GM20000 (cell line): ENCODE measurements at regions not wholly inside any gene's neighbourhood (a gene's known extent, or its start where the extent isn't known, plus 50 kb on each side); places are given as distances from the start of the nearest gene placed in this dataset.

Experiments used
- DNase-seq: peaks from one replicate; pipeline ENCODE4 v3.0.0; 2012; ENCODE audit warnings: low spot score
- TF ChIP-seq, protein P1 (sequence below): IDR thresholded peaks from 2 replicates; pipeline ENCODE4 v1.5.1; 2012; ENCODE audit warnings: mild to moderate bottlenecking, control low read depth; ENCODE audit errors: extremely low read depth, missing control alignments

DNA sequence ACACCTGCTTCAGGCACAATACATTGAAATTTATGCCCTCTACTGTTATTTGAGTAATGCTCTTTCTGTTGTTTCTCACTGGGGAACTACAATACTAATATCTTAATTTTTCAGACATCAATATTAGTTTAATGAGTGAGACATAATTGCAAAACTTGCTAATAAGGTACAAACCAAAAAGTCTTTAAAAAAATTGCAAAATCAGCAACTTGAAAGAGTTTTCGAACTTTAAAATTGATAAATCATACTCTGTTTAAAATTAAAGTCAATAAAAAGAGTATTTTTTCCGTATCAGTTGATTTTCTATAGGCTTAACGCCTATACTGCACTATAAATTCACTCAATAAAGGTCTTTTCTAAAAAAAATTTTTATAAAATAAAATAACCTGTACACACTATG lies 1735.9 kb upstream of the SEL1L start:
- no peak for DNase-seq
- TF ChIP-seq, protein P1, sequence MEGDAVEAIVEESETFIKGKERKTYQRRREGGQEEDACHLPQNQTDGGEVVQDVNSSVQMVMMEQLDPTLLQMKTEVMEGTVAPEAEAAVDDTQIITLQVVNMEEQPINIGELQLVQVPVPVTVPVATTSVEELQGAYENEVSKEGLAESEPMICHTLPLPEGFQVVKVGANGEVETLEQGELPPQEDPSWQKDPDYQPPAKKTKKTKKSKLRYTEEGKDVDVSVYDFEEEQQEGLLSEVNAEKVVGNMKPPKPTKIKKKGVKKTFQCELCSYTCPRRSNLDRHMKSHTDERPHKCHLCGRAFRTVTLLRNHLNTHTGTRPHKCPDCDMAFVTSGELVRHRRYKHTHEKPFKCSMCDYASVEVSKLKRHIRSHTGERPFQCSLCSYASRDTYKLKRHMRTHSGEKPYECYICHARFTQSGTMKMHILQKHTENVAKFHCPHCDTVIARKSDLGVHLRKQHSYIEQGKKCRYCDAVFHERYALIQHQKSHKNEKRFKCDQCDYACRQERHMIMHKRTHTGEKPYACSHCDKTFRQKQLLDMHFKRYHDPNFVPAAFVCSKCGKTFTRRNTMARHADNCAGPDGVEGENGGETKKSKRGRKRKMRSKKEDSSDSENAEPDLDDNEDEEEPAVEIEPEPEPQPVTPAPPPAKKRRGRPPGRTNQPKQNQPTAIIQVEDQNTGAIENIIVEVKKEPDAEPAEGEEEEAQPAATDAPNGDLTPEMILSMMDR: no peak

DNA sequence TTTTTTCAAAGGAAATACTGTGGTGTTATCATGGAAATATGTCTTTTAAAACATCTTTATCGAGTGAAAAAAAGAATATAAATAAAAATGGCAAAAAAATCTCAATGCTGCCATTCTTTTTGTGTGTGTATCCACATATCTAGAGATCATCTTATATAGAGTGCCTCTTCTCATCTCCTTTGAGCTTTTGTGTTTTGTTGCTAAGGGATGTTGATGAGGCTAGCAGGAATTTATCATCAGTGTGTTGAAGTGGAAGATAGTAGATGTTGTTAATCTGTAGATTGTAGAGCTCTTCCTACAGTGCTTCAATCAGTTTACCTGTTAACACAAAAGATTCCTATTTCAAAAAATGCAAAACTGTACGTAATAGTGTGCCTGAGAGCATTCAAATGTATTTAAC lies 1738.0 kb upstream of the SEL1L start:
- TF ChIP-seq, protein P1: no peak
- DNase-seq: no peak

DNA sequence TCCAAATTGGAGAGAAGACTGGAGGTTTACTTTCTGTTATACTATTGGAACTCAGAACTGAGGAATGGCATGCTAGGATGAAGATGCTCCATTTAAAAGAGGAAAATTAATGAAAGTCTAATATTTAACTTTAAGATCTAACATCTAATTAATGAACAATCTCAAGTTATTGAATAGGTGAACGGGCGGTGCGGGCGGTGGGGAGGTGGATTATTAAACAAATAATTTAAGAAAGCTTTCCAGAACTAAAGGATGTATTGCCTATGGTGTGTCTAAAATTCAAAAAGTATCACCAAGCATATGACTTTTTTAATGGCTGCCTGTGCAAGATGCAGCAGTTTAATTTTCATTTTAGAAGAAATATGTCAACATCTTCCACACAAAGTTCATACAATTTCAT lies 1747.1 kb upstream of the SEL1L start:
- TF ChIP-seq, protein P1: no peak

DNA sequence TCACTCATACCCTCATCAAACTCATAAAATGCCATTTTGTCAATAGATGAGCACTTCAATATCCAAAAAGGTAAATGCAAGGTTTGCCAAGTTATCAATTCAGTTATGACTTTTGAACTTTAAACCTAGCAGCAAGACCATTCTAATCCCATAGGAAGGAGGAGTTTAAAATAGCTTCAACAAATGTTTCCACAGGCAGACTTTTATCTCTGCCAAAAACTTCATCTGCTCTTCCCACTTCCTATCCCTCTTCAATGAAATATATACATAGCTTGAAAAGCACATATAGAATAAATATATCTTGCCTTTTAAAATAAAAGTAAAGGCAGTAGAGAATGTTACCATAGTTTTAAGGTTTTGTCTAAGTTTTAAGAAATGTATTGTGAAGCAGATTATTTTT lies 1749.1 kb upstream of the SEL1L start:
- TF ChIP-seq, protein P1: no peak
- no peak for DNase-seq

More for the DNA sequence above, 1747.1 kb upstream of the SEL1L start:
- no peak for DNase-seq

DNA sequence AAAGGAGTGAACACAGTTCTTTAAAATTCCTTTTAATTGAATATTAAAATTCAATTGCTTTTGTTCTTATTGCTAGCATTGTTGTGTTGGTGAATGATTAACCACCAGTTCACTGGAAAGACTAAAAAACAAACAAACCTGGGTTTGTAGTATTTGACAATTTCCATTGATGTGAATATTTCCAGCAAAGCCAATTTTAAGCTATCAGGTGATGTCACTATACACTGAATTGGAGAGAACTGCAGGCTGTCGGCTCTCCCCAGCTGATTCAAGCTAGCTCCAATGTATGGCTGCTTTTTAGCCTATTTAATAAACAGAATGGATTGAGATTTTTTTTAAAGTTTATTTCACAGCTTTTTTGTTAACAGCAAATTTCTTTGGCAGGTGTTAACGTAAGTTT lies 1753.6 kb upstream of the SEL1L start:
- TF ChIP-seq, protein P1: no peak
- DNase-seq: no peak

DNA sequence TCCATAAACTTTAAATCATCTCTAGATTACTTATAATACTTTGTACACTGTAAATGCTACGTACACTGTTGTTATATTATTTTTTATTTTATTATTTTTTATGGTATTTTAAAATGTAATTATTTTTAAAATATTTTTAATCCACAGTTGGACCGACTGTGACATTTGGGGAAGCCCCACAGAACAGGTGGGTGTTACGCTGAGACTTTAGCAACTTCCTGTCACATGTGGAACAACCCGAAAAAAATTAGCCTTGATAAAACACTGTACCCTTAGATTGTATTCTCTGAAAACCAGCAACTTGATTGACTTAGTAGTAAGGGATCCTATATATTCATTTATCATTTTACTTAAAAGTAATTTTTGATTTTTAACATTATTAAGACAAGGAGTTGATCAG lies 1755.7 kb upstream of the SEL1L start:
- TF ChIP-seq, protein P1: no peak
- no peak for DNase-seq

DNA sequence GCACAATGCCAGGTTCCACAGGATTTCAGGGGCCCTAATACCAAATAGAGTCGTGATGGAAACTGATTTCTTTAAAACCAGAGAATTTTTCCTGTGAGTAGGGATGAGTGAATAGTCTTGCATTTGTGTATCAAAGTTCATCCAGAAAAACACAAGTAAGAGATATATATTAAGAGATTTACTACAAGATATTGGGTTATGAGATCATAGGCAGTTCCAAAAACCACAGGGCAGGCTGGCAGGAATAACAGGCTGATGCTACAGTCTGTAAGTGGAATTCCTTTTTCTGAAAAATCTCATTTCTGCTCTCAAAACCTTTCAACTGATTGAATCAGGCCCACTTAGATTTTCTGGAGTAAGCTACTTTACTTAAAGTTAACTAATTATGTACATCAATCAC lies 1756.2 kb upstream of the SEL1L start:
- DNase-seq: no peak
- TF ChIP-seq, protein P1: no peak

DNA sequence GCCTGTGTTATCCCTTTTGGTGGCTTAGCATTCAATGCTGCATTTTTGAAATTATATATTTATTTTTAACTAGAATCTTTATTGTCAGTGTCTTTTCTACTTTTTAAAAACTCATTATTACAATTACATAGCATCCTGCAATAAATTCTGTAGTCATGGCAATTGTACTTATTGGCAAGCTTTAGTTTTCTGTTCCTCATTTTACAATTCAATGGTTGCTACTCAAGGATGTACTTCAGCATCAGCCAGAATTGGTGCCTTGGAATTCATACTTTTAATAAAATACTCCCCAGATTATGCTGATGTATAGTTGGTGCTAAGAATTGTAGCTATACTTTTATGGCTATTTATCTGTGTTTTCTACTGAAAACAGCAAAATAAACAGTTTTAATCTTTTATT lies 1756.8 kb upstream of the SEL1L start:
- no peak for DNase-seq
- TF ChIP-seq, protein P1: no peak
